HG03354 (cell line): ENCODE measurements at regions not wholly inside any gene's neighbourhood (a gene's known extent, or its start where the extent isn't known, plus 50 kb on each side); places are given as distances from the start of the nearest gene placed in this dataset.
"Not testable (repeated sequence)": the region's sequence is repeated elsewhere in the genome, so short reads cannot be mapped to it uniquely, and the experiment has no call there.

ENCODE experiments used
- ATAC-seq: cut with Tn5 transposase; IDR thresholded peaks from one replicate; pipeline ENCODE4 v1.9.1; 2021; ENCODE audit warnings: mild to moderate bottlenecking; ENCODE audit not compliant: unreplicated experiment, poor library complexity, severe bottlenecking

DNA sequence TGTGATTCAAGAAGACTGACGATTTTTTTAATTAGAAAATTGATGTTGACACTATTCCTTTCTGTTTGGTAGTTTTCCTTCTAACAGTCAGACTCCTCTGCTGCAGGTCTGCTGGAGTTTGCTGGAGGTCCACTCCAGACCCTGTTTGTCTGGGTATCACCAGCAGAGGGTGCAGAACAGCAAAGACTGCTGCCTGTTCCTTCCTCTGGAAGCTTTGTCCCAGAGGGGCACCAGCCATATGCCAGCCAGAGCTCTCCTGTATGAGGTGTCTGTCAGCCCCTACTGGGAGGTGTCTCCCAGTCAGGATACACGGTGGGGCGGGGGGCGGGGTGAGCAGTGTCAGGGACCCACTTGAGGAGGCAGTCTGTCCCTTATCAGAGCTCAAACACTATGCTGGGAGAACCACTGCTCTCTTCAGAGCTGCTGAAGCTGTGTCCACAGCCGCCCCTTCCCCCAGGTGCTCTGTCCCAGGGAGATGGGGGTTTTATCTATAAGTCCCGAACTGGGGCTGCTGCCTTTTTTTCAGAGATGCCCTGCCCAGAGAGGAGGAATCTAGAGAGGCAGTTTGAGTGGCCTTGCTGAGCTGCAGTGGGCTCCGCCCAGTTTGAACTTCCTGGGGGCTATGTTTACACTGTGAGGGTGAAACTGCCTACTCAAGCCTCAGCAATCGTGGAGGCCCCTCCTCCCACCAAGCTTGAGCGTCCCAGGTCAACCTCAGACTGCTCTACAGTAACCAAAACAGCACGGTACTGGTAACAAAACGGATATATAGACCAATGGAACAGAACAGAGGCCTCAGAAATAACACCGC, 1358.1 kb upstream of the CHAC2 start:
- ATAC-seq, result not testable (repeated sequence)

DNA sequence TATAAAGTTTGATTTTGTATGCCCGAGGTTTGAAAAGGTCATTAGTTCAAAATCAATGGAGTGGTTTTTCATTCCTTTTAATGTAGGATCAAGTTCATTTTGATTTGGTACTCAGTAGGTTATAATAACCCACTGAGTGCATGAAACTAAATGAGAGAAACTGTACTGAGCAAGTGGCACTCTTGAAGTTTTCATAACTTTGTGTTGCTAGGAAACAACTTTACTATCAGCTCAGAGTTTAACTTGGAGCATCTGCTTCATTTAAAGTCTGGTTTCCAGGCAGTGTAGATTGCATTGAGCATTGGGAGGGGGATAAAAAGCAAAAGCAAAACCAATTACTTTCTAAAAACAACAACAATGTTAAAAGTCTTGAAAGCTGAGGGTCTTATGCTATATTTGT, 1361.6 kb upstream of the CHAC2 start:
- ATAC-seq, result no peak

DNA sequence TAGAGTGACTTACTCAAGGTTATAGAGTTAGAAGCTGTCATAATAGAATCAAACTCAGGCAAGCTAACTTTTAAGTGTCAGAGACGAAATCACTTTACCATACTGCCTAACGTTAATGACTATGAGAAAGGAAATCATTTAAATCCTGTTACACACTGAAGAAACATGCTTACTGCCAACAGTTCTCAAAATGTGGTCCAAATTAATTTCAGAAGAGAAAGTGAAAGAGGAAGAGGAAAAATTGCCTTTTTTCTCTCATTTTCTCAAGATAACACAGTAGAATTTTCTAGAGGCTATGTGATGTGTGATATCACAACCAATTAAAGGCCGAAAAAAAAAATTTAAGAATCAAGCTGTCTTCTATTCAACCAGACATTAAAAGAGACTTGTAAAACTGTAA, 1362.7 kb upstream of the CHAC2 start:
- ATAC-seq, result no peak

DNA sequence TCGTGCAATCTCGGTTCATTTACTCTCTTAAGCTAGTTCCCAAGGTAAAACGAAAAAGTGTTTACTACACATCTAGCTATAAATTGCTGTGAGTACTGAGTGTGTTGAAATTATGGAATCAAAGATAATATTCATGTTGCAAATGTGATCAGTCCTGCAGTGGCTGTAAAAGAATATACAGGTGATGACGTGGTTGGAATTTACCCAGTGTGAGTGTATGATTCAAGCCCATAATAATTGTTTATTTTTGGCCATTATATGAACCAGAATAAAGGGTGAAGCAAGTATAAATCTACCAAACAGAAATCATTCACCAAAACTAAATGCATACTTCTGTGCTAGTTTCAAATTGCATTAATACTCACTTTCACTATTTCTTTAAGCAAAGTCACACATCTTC, 1363.6 kb upstream of the CHAC2 start:
- ATAC-seq, result no peak

DNA sequence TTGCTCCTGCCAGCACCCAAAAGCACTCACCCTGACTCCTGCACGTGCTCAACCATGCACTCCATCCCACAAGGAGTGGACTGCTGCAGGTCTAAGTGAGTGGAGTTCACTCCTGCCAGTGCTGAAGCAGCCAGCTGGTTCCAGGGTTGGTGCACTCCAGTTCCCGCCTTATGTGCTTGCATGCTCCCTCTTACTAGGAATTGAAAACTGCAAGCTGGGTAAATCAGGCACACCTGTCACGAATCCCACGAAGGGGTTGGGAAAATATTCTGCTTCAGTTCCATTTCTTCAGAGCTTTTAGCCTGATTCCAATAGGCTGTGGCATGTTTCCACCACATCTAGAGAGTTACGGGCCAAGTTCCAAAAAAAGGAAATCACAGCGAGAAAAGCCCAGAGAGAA, 1365.5 kb upstream of the CHAC2 start:
- no peak for ATAC-seq

DNA sequence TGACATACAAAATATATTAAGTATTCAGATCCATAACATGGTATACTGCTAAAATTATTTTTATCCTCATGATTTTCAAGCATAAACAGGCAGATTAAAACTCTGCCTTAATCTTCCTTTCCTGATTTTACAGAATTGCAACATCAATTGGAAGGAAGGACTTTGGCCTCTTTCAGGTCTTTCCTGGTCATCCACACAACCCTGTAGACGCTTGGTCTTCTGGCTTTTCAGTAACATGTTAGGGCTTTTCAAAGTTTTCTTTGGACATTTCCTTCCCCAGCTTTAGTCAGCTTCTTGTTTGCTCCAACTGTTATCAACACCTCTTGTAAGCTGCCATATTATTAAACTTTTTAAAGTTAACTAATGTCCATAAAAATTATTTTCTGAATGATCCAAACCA, 1364.9 kb upstream of the NRXN1 start:
- ATAC-seq, result no peak

DNA sequence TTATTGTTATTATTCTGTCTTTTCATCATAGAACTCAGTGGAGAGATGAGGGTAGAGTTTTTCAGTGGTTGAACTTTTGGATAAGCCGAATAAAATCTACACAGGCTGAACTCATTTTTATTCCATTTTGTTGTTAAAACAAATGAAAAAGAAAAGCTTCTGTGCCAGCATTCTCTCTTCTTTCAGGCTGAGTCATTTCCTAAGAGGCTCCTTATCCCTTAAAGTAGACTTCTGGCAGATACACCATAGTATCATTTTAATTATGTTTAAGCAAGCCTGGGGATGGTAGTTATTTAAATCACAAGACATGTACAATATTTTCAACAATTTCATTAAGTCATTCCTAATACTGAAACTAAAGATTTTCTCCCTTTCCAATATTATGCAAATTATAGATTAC, 1364.0 kb upstream of the NRXN1 start:
- ATAC-seq, result no peak

DNA sequence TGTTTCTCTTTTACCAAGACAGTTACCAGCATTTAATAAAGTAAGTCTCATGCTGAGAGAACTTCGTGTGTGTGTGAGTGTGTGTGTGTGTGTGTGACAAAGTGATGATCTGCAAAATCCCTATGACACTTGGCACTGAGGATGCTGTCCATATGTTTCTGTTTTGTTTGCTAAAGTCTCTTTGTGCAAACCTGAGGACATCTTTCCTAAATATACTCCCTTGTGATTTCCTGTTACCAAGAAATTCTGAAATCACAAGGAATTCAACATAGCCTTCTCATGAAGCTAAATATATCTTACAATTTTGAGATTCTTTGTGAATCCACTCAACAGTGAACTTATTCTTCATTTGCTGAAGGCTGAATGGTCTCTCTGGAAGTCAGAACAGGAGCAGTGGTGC, 1359.7 kb upstream of the NRXN1 start:
- ATAC-seq, result no peak

DNA sequence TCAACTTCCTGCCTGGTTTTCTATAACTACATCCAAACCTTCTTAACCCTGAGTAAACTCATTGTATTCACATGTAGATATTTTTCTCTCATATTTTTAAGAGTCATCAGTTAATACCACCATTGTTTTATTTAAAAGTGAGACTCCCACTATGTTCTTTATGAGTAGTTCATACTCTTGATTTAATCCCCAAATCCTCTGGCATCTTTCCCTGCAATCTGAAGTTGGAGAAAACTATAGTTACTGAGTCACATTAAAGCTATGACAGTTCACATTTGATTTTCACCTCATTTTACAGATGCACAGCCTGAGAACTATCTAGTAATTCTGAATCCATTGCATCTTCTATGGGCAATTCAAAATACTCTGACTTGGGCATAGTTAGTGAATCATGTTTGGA, 1358.7 kb upstream of the NRXN1 start:
- no peak for ATAC-seq

DNA sequence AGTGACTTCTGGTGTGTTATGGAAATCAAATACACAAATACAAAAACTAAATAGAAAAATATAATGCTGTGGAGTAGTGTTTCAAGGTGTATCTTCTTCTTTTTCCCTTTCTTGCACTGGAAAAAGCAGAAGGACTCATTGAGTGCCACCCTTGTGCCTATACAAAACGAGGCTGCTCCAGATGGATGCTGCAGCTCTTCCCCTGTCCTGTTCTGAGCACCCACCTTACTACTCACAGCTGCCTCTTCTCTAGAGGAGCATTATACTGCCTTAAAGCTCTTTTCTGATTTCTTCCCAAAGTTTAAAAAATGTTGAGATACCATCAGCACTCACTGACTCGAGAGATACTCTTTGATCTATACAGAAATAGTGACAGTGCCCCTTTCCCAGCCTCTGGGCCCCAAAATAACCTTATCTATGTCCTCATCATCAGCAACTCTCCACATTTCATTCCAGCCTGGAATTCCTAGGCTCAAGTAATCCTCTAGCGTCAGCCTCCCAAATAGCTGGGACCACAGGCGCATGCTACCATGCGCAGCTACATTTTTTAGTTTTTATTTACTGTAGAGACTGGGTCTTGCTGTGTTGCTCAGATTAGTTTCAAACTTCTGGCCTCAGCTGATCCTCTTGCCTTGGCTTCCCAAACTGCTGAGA, 1356.1 kb upstream of the NRXN1 start:
- no peak for ATAC-seq

DNA sequence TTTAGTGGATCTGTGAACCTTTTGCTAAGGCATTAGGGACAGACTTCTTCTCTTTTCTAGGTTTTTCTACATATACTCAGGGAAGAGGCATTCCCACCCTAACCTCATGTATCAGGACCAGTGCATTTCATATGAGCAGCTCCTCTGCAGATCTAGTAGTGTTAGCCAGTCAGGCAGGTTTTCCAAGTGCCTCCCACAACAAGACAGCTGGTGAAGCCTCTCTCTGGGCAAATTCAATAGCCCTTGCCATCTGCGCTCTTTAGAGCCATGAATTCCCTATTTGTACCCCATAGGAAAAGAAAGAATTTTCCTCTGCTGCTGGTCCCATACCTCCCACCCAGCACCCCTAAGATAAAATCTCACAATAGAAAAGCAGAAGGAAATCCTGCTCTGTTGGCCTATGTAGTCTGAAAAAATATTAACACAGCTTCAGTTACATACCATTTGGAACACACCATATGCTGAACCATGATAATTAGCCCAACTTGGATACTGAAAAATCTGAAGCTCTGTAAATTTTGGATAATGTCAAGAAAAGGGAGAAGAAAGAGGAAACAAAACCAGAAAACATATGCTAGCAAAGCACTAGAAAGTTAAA, 1354.6 kb upstream of the NRXN1 start:
- ATAC-seq, result no peak

DNA sequence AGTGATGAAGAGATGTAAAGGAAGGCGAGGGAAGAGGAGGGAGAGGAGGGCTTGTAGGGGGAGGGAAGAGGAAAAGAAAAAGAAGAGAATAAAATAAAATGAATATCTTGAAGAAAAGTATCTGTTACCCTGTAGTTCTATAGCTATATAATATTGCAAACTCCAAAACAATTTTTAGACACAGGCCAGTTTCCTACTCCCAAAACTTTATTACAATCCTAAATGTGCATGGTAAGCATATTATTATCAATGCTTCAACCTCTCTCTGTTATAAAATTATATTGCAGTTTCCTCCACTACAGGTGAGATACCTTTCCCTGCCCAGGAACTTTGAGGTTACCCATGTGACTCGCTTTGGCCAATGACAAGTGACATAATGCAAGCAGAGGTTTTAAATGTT, 1351.6 kb upstream of the NRXN1 start:
- no peak for ATAC-seq

DNA sequence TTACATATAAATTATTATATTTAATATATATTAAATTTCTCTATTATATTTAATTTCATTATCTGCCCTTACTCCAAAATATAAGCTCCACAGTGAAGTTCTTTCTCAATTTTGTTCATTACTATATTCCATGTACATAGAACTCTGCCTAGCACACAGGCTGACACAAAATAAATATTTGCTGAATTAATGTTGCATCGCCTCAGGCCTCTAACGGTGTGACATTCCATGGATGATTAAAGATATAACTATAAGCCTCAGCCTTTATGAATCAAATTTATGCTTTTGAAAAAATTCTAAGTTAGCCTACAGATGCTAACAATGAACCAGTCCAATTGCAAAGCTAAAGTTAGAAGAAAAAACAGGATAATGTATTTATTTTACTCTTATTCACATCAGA, 1337.2 kb upstream of the NRXN1 start:
- ATAC-seq, result no peak

DNA sequence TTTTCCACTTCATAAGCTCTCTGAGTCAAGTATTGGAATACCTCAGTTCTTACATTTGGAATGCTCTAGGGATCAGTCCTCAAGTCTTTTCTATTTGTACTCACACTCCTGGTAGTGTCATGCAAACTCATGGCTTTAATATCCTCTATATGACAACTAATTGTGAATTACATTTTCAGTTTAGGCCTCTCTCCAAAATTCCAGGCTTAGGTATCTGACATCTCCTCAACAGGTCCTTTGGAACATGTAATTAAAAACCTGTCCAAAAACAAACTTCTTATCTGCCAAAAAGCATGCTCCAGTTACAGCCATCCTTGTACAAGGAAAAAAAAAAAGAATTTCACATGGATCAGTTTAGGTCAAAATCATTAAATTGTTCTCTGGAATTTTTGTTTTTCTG, 1336.2 kb upstream of the NRXN1 start:
- ATAC-seq, result no peak

DNA sequence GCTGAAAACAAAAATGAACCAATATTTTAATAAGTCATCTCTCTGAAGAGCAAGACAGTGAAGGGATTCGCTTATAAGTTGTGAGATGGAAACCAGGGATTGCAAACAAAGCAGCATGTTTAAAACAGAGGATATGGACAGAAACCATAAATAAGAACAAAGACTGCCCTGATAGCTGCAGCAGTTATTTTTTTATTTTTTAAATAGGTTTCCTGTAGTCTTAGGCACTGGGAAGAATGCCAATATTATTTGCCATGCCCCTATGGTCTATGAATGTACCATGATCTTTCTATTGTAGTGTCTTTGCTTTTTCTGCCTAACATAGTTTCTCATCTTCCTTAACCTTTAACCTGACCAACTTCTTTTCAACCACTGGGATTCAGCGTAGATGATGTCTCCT, 1334.0 kb upstream of the NRXN1 start:
- ATAC-seq, result no peak

DNA sequence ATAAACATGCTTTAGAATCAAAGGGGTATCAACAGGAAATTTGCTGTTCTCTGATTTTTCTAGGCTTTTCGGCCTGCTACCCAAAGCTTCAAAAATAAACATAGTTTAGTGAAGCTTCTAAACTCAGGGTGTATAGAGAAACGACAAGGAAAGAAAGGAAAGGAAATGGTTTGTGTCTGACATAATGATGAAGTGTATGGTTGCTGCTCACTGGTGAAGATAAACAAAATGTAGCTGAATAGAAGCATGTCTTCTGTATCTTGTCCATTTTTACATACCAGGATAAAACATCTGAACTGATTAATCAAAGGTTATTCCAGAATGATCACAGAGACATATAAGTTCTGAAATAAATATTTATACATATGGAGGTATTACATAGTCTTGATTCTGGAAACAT, 1324.6 kb upstream of the NRXN1 start:
- no peak for ATAC-seq

DNA sequence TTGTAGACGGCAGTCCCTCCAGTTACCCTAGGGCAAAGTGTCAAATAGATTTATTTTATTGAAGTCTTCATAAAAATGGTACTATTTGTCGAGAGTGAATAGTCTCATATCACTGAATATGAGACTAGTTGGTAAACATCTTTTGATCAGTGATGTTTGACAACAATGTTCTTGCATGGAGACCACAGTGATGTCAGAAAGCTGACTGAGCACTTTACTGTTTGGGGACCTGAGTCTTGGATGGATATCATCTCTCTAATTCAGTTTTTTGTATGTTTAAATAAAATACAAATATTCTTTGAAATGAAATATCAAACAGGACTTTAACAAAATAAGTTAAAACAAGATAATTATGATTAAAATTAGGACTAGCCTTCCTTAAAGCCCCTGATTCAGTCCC, 1315.4 kb upstream of the NRXN1 start:
- ATAC-seq, result no peak

DNA sequence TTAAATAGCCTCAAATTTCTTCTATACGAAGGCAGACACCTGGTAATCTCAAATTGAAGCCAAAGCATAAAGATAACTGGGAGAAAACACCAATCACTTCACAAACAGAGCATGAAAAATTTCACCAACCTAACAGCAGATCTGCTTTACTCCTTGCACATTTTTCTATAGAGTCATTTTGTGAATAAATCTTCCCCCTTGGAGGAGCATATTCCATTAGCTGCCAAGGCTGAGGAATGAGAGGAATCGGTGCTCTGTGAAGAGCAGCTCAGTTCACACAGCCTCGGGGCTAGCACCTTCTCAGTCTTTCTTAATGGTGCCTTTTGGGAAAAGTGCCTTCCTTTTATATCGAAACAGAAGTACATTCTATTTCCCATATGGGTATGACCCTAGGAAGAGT, 1313.7 kb upstream of the NRXN1 start:
- no peak for ATAC-seq

DNA sequence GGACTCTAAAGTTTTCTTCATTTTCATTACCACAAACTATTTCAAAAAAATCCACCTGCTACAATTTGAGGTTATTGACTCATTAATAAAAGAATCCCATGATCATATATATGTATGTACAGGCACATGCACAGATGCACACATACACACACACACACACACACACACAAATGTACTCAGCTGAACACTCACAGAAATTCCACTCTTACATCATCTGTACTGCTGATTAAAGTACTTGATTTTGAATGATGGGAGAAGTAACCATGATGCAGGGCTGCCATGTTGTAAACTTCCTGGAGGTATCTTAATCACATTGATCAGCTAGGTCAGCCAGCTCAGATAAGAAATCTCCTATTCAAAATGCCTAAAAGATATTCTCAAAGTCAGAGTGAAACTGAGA, 1313.2 kb upstream of the NRXN1 start:
- no peak for ATAC-seq

DNA sequence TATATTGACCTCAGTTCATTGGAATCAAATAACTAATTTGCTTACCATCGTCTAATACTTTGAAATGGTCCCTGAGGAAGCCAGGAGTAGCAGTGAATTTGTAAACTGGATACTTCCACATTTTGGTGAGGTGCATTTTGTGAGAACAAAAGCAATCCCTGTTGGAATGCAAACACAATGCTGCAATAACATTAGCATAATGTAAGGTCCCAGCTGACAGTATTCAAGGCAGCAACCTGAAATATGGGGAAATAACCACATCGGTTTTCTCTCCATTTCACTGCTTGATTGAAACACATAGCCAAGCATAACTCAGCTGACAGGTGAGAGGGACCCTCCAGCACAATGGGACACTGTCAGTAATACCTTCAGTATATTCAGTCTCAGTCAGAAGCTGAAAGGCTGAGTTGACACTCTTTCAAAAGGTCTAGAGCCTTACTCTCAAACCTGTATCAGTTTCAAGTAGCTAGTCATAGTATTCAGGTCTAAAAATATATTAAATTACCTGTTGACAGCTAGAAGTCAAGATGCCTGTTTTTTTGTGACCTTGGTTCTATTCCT, 1311.9 kb upstream of the NRXN1 start:
- no peak for ATAC-seq

DNA sequence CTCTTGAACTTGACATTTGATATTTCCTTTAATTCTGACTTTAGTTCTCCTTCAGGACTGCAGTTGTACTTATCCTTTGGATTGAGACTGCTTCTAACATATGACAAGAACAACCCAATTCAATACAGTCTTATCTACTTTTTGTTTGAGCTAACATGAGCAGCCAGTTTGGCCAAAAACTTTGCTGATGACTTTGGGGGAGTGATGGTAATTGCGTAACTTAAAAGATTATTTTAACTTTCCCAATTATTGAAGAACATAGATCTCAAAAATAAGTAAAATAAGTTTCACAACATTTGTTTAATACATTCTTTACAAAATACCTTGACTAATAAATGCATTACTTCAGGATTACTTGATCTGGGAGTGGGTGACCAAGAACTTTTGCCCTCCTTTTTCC, 1311.1 kb upstream of the NRXN1 start:
- no peak for ATAC-seq
